ENCODE measurements at regions not wholly inside any gene's neighbourhood (a gene's known extent, or its start where the extent isn't known, plus 50 kb on each side); places are given as distances from the start of the nearest gene placed in this dataset.
"Not testable (repeated sequence)": the region's sequence is repeated elsewhere in the genome, so short reads cannot be mapped to it uniquely, and the experiment has no call there.

GRCh38 chr3:94323596-94323995, 260.7 kb downstream of the NSUN3 start:
- no peak for DNase-seq (ENCODE audit: low read depth in 2 of 2, low spot score in 1 of 2)

- DNase-seq (ENCODE audit: low read depth in 2 of 2, low spot score in 1 of 2) = no peak
These were observed 269.0 kb downstream of the NSUN3 start for GRCh38 chr3:94331831-94332230.

GRCh38 chr3:94336046-94336753, 273.3 kb downstream of the NSUN3 start:
- no peak for DNase-seq (ENCODE audit: low read depth in 2 of 2, low spot score in 1 of 2)

- DNase-seq (ENCODE audit: low read depth in 2 of 2, low spot score in 1 of 2) = no peak
These were observed 282.2 kb downstream of the NSUN3 start for GRCh38 chr3:94345101-94345500.

- DNase-seq (ENCODE audit: low read depth in 2 of 2, low spot score in 1 of 2) = no peak
These were observed 286.5 kb downstream of the NSUN3 start for GRCh38 chr3:94349310-94349878.

GRCh38 chr3:94356581-94356980, 293.7 kb downstream of the NSUN3 start:
- no peak for DNase-seq (ENCODE audit: low read depth in 2 of 2, low spot score in 1 of 2)

GRCh38 chr3:94359996-94360395, 297.1 kb downstream of the NSUN3 start:
- no peak for DNase-seq (ENCODE audit: low read depth in 2 of 2, low spot score in 1 of 2)

GRCh38 chr3:94360987-94361386, 298.1 kb downstream of the NSUN3 start:
- DNase-seq (ENCODE audit: low read depth in 2 of 2, low spot score in 1 of 2) = no peak

- no peak for DNase-seq (ENCODE audit: low read depth in 2 of 2, low spot score in 1 of 2)
These were observed 299.5 kb downstream of the NSUN3 start for GRCh38 chr3:94362393-94362792.

GRCh38 chr3:94365006-94365405, 302.1 kb downstream of the NSUN3 start:
- no peak for DNase-seq (ENCODE audit: low read depth in 2 of 2, low spot score in 1 of 2)

GRCh38 chr3:94372026-94372425, 309.2 kb downstream of the NSUN3 start:
- DNase-seq (ENCODE audit: low read depth in 2 of 2, low spot score in 1 of 2) = no peak

GRCh38 chr3:94373456-94373855, 310.6 kb downstream of the NSUN3 start:
- DNase-seq (ENCODE audit: low read depth in 2 of 2, low spot score in 1 of 2) = no peak

- no peak for DNase-seq (ENCODE audit: low read depth in 2 of 2, low spot score in 1 of 2)
These were observed 311.7 kb downstream of the NSUN3 start for GRCh38 chr3:94374439-94375161.

- not testable (repeated sequence) for DNase-seq (ENCODE audit: low read depth in 2 of 2, low spot score in 1 of 2)
These were observed 314.3 kb downstream of the NSUN3 start for GRCh38 chr3:94377123-94377696.

- not testable (repeated sequence) for DNase-seq (ENCODE audit: low read depth in 2 of 2, low spot score in 1 of 2)
These were observed 315.0 kb downstream of the NSUN3 start for GRCh38 chr3:94377863-94378262.

- DNase-seq (ENCODE audit: low read depth in 2 of 2, low spot score in 1 of 2) = no peak
These were observed 315.5 kb downstream of the NSUN3 start for GRCh38 chr3:94378322-94378721.

- no peak for DNase-seq (ENCODE audit: low read depth in 2 of 2, low spot score in 1 of 2)
These were observed 316.4 kb downstream of the NSUN3 start for GRCh38 chr3:94379264-94379663.

- DNase-seq (ENCODE audit: low read depth in 2 of 2, low spot score in 1 of 2) = no peak
These were observed 332.0 kb downstream of the NSUN3 start for GRCh38 chr3:94394885-94395284.

- DNase-seq (ENCODE audit: low read depth in 2 of 2, low spot score in 1 of 2) = no peak
These were observed 333.0 kb downstream of the NSUN3 start for GRCh38 chr3:94395851-94396250.

GRCh38 chr3:94398036-94398435, 335.2 kb downstream of the NSUN3 start:
- DNase-seq (ENCODE audit: low read depth in 2 of 2, low spot score in 1 of 2) = no peak

- no peak for DNase-seq (ENCODE audit: low read depth in 2 of 2, low spot score in 1 of 2)
These were observed 338.6 kb downstream of the NSUN3 start for GRCh38 chr3:94401466-94401865.

- no peak for DNase-seq (ENCODE audit: low read depth in 2 of 2, low spot score in 1 of 2)
These were observed 339.3 kb downstream of the NSUN3 start for GRCh38 chr3:94402126-94402525.

All from stimulated activated CD8-positive, alpha-beta memory T cell treated with anti-CD3 and anti-CD28 coated beads, Interleukin-4, amount 100 ng/mL, for 1 hour (primary cell).